ENCODE measurements at regions not wholly inside any gene's neighbourhood (a gene's known extent, or its start where the extent isn't known, plus 50 kb on each side); places are given as distances from the start of the nearest gene placed in this dataset.

DNA sequence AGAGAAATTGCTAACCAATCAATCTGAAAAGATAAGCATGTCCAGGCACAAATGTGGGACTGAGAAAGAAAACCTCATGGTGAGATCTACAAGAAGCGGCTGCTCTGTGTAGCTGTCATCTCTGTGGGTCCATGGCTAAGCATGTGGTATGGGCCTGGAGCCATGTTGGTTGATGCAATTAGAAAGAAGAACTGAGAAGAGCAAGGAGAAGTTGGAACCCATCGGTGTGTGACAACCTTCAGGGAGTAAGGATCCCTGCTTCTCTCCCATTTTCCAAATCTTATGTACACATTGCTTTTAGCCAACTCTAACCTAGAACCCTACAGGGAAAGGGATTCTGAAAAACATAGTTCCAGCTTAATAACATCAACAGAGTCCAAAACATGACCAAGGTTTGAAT is 890.2 kb downstream of the FSTL5 start:
- Histone ChIP-seq H3K27ac (no peak overlapping the region), H3K27me3 (replicated peaks) (no peaks in the 10 kb centered on the region), H3K4me3 (ENCODE audit: low read depth, low read length) (no peak overlapping the region), H3K36me3 (replicated peaks) (no peaks in the 10 kb centered on the region)
- no peak for DNase-seq
- in situ Hi-C loops (cut with HindIII; ENCODE audit: low pct_ligation_motif_present, low sequenced_read_pairs): no loop called here
- no peak for TF ChIP-seq CTCF (IDR thresholded peaks at IDR 0.05; ENCODE audit: low read depth, low read length, missing control alignments)

DNA sequence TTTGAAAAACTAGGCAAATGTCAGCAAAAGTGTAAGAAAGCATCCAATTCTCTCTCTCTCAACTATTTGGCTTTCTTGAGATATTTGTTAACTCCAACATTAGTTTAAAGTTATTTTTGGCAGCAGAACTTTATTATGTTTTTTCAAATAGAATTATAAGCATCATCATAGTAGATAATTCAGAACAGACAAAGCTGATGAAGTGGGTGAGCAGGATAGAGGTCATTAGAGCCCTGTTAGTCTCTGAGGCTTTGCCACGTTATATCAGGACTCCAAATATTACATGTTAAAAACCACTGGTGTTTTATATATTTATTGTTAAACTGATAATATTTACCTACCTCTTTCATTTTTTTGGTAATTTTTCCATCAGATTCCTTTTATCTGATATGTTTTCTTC is 903.0 kb downstream of the FSTL5 start:
- DNase-seq: no peak
- H3K4me3 ChIP-seq (ENCODE audit: low read depth, low read length): no peak overlapping the region
- in situ Hi-C loops (cut with HindIII; ENCODE audit: low pct_ligation_motif_present, low sequenced_read_pairs): no loop called here

GRCh38 chr4:161256716-161257115 is 907.1 kb downstream of the FSTL5 start:
- no peaks in the 10 kb centered on the region for H3K36me3 ChIP-seq (replicated peaks)
- H3K27me3 ChIP-seq (replicated peaks): no peaks in the 10 kb centered on the region
- DNase-seq: no peak
- peak; percentile 45 for TF ChIP-seq CTCF (IDR thresholded peaks at IDR 0.05; ENCODE audit: low read depth, low read length, missing control alignments)
- in situ Hi-C loops (cut with HindIII; ENCODE audit: low pct_ligation_motif_present, low sequenced_read_pairs): no loop called here
- H3K4me3 ChIP-seq (ENCODE audit: low read depth, low read length): no peak overlapping the region
- H3K27ac ChIP-seq: no peak overlapping the region

More for the DNA sequence above, 903.0 kb downstream of the FSTL5 start:
- H3K27ac ChIP-seq: no peak overlapping the region
- H3K27me3 ChIP-seq (replicated peaks): no peaks in the 10 kb centered on the region
- H3K36me3 ChIP-seq (replicated peaks): no peaks in the 10 kb centered on the region
- no peak for TF ChIP-seq CTCF (IDR thresholded peaks at IDR 0.05; ENCODE audit: low read depth, low read length, missing control alignments)

GRCh38 chr4:161256172-161256571 is 907.6 kb downstream of the FSTL5 start:
- no peaks in the 10 kb centered on the region for H3K27me3 ChIP-seq (replicated peaks)
- DNase-seq: no peak
- H3K36me3 ChIP-seq (replicated peaks): no peaks in the 10 kb centered on the region
- in situ Hi-C loops (cut with HindIII; ENCODE audit: low pct_ligation_motif_present, low sequenced_read_pairs): no loop called here
- H3K4me3 ChIP-seq (ENCODE audit: low read depth, low read length): no peak overlapping the region
- H3K27ac ChIP-seq: no peak overlapping the region
- no peak for TF ChIP-seq CTCF (IDR thresholded peaks at IDR 0.05; ENCODE audit: low read depth, low read length, missing control alignments)

DNA sequence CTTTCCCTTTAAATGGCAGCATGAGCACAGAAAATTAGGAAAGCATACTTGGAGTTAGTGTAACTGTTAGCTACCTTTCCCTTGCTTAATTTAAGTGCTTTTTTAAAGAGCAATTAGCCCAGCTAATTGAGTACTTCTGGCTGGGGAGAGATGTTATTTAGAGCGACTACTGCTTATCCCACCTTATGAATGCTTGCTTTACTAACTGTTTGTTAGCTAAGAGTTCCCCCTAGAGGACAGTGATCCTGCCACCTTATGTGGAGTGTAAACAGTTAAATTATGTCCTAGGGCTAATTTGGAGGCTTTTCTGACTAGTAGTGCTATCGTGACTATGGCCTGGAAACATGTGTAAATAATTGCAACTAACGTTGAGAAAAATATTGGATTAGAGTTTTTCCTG is 909.4 kb downstream of the FSTL5 start:
- in situ Hi-C loops (cut with HindIII; ENCODE audit: low pct_ligation_motif_present, low sequenced_read_pairs): no loop called here
- no peaks in the 10 kb centered on the region for H3K36me3 ChIP-seq (replicated peaks)
- DNase-seq: no peak
- H3K27ac ChIP-seq: no peak overlapping the region
- no peaks in the 10 kb centered on the region for H3K27me3 ChIP-seq (replicated peaks)
- TF ChIP-seq CTCF (IDR thresholded peaks at IDR 0.05; ENCODE audit: low read depth, low read length, missing control alignments): no peak
- H3K4me3 ChIP-seq (ENCODE audit: low read depth, low read length): no peak overlapping the region

DNA sequence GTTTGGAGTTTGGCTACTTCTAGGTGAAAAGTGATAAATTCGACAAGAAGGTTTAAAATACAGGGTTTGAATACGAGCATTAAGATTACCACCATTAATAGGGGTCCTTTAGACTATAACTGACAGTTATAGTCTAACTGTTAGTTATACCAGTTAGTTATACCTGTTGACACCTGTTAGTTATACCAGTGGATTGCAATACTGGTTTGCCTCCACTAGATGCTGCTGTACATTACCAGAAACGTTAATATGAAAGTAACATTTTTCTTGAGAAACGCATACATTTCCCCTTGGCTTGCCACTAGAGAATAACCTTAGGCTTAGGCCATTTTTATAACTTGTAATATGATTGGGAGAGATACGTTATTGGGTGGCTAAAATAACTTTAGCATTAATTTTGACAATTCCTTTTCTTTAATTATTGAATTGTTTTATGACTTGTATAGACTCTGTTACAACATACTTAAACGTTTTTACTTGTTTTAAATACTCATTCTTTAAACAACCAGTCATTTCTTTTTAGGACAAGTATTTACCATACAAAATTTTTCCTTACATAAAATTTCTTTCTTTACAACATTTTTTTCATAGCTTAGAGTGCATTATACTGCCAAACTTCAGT is 911.2 kb downstream of the FSTL5 start:
- Histone ChIP-seq H3K27me3 (replicated peaks) (no peaks in the 10 kb centered on the region), H3K27ac (no peak overlapping the region), H3K36me3 (replicated peaks) (no peaks in the 10 kb centered on the region), H3K4me3 (ENCODE audit: low read depth, low read length) (no peak overlapping the region)
- in situ Hi-C loops (cut with HindIII; ENCODE audit: low pct_ligation_motif_present, low sequenced_read_pairs): no loop called here
- peak; percentile 54 for TF ChIP-seq CTCF (IDR thresholded peaks at IDR 0.05; ENCODE audit: low read depth, low read length, missing control alignments)
- DNase-seq: no peak

Measured in brain microvascular endothelial cell (primary cell).